DND-41 (cell line): ENCODE measurements at regions not wholly inside any gene's neighbourhood (a gene's known extent, or its start where the extent isn't known, plus 50 kb on each side); places are given as distances from the start of the nearest gene placed in this dataset.

Source experiments
- ATAC-seq: fragments of 200-7000 bp; cut with Tn5 transposase; 3 replicates; pipeline ENCODE4 v1.9.1; 2021; ENCODE audit warnings: low read depth; ENCODE audit not compliant: insufficient read depth
- DNase-seq: peaks from one replicate; pipeline ENCODE4 v3.0.0-alpha.2; 2020
- H2AFZ ChIP-seq: 2 replicates; pipeline ENCODE4 v1.6.0; 2012; ENCODE audit warnings: low read depth, low read length
- H3K27ac ChIP-seq: 2 replicates; pipeline ENCODE4 v1.5.1; 2012; ENCODE audit warnings: low read length, inconsistent platforms
- H3K27me3 ChIP-seq: fragments of 200-600 bp; sonication (generic); 2 replicates; pipeline ENCODE4 v1.6.0; 2012; ENCODE audit warnings: low read length, mild to moderate bottlenecking, inconsistent platforms; ENCODE audit not compliant: insufficient read depth, poor library complexity
- H3K36me3 ChIP-seq: 2 replicates; pipeline ENCODE4 v1.5.1; 2012; ENCODE audit warnings: low read length, inconsistent platforms; ENCODE audit not compliant: insufficient read depth
- H3K4me1 ChIP-seq: 2 replicates; pipeline ENCODE4 v1.5.1; 2012; ENCODE audit warnings: mild to moderate bottlenecking, low read length; ENCODE audit not compliant: insufficient read depth
- H3K4me2 ChIP-seq: 2 replicates; pipeline ENCODE4 v1.6.0; 2012; ENCODE audit warnings: mild to moderate bottlenecking, moderate library complexity, low read length, inconsistent platforms; ENCODE audit not compliant: insufficient read depth
- H3K4me3 ChIP-seq, 2 experiments: fragments of 200-600 bp in 1 of 2; shearing (Covaris generic) in 1 of 2; 2 replicates each; pipeline ENCODE4 v1.5.1; 2012 to 2016; ENCODE audit warnings: inconsistent platforms in 2 of 2, low read length in 2 of 2, mild to moderate bottlenecking in 2 of 2, low read depth in 1 of 2, moderate library complexity in 1 of 2
- H3K79me2 ChIP-seq: 2 replicates; pipeline ENCODE4 v1.6.0; 2012; ENCODE audit warnings: low read length, inconsistent platforms; ENCODE audit not compliant: insufficient read depth
- H3K9ac ChIP-seq: 2 replicates; pipeline ENCODE4 v1.6.0; 2012; ENCODE audit warnings: low read depth, mild to moderate bottlenecking, inconsistent platforms, low read length, moderate library complexity
- H3K9me3 ChIP-seq: 2 replicates; pipeline ENCODE4 v1.5.1; 2012; ENCODE audit warnings: low read length, moderate library complexity, mild to moderate bottlenecking, inconsistent platforms; ENCODE audit not compliant: insufficient read depth, severe bottlenecking
- H4K20me1 ChIP-seq: 2 replicates; pipeline ENCODE4 v1.6.0; 2012; ENCODE audit warnings: low read length; ENCODE audit not compliant: insufficient read depth
- EZH2 ChIP-seq: IDR thresholded peaks from 3 replicates; pipeline ENCODE4 v1.6.1; 2012; ENCODE audit warnings: borderline replicate concordance, low read depth, mild to moderate bottlenecking, moderate library complexity, low read length, inconsistent platforms; ENCODE audit not compliant: severe bottlenecking
- TF ChIP-seq, protein P1 (sequence below): IDR thresholded peaks from 2 replicates; pipeline ENCODE4 v1.5.1; 2012; ENCODE audit warnings: borderline replicate concordance, low read length, moderate library complexity, mild to moderate bottlenecking; ENCODE audit not compliant: poor library complexity, severe bottlenecking; ENCODE audit errors: extremely low read depth

- Histone ChIP-seq H4K20me1 (no peaks in the 10 kb centered on the region; the same call in 1 of the 2 replicates), H3K9ac (no peak overlapping the region)
Observed at GRCh38 chr17:77302682-77303081, 161.9 kb downstream of the SEC14L1 start.

GRCh38 chr17:77303620-77304019 lies 162.9 kb downstream of the SEC14L1 start:
- Histone ChIP-seq H3K79me2 (no peaks in the 10 kb centered on the region), H3K4me1 (no peaks in the 10 kb centered on the region), H3K4me3 (no peak overlapping the region), H2AFZ (no peak overlapping the region), H3K27ac (no peak overlapping the region), H4K20me1 (no peaks in the 10 kb centered on the region; the same call in 1 of the 2 replicates), H3K9ac (no peak overlapping the region), H3K4me2 (no peak overlapping the region), H3K9me3 (no peaks in the 10 kb centered on the region), H3K36me3 (no peaks in the 10 kb centered on the region), H3K27me3 (no peaks in the 10 kb centered on the region)
- ATAC-seq (no peak), DNase-seq (no peak)
- TF ChIP-seq EZH2: no peak
- TF ChIP-seq, protein P1, sequence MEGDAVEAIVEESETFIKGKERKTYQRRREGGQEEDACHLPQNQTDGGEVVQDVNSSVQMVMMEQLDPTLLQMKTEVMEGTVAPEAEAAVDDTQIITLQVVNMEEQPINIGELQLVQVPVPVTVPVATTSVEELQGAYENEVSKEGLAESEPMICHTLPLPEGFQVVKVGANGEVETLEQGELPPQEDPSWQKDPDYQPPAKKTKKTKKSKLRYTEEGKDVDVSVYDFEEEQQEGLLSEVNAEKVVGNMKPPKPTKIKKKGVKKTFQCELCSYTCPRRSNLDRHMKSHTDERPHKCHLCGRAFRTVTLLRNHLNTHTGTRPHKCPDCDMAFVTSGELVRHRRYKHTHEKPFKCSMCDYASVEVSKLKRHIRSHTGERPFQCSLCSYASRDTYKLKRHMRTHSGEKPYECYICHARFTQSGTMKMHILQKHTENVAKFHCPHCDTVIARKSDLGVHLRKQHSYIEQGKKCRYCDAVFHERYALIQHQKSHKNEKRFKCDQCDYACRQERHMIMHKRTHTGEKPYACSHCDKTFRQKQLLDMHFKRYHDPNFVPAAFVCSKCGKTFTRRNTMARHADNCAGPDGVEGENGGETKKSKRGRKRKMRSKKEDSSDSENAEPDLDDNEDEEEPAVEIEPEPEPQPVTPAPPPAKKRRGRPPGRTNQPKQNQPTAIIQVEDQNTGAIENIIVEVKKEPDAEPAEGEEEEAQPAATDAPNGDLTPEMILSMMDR: no peak

More at GRCh38 chr17:77302682-77303081, 161.9 kb downstream of the SEC14L1 start:
- Histone ChIP-seq H3K4me3 (no peak overlapping the region), H3K27ac (no peak overlapping the region), H3K36me3 (no peaks in the 10 kb centered on the region), H3K27me3 (no peaks in the 10 kb centered on the region), H3K4me2 (no peak overlapping the region), H2AFZ (no peak overlapping the region), H3K4me1 (no peaks in the 10 kb centered on the region), H3K79me2 (no peaks in the 10 kb centered on the region), H3K9me3 (no peaks in the 10 kb centered on the region)
- no peak for ATAC-seq
- TF ChIP-seq EZH2: no peak
- TF ChIP-seq, protein P1: no peak
- DNase-seq: no peak

- Histone ChIP-seq H3K27me3 (no peaks in the 10 kb centered on the region), H4K20me1 (no peaks in the 10 kb centered on the region; the same call in 1 of the 2 replicates), H3K9me3 (no peaks in the 10 kb centered on the region), H3K4me1 (no peaks in the 10 kb centered on the region), H3K4me3 (no peak overlapping the region), H3K4me2 (no peak overlapping the region), H3K9ac (no peak overlapping the region), H3K79me2 (no peaks in the 10 kb centered on the region), H3K36me3 (no peaks in the 10 kb centered on the region), H2AFZ (no peak overlapping the region), H3K27ac (no peak overlapping the region)
- DNase-seq (no peak), ATAC-seq (no peak)
- no peak for TF ChIP-seq EZH2
- TF ChIP-seq, protein P1: no peak
Observed at GRCh38 chr17:77304051-77304745, 163.4 kb downstream of the SEC14L1 start.
